Neural cell (in vitro differentiated cells): ENCODE measurements at regions not wholly inside any gene's neighbourhood (a gene's known extent, or its start where the extent isn't known, plus 50 kb on each side); places are given as distances from the start of the nearest gene placed in this dataset.

Source experiments
- H2AFZ ChIP-seq: fragments of 200-600, 300-800 bp; sonication (generic), shearing (Covaris generic); 2 replicates; pipeline ENCODE4 v1.6.0; 2014; ENCODE audit warnings: low read depth, mild to moderate bottlenecking, antibody characterized with exemption, low read length, moderate library complexity
- H3F3A ChIP-seq: fragments of 200-600 bp; shearing (Covaris generic); 2 replicates; pipeline ENCODE4 v1.6.1; 2016; ENCODE audit warnings: mild to moderate bottlenecking, moderate library complexity, mixed read lengths, antibody characterized with exemption, low read length; ENCODE audit not compliant: insufficient read depth, poor library complexity, severe bottlenecking
- H3K27ac ChIP-seq: fragments of 200-600, 300-800 bp; sonication (generic), shearing (Covaris generic); 2 replicates; pipeline ENCODE4 v1.5.1; 2014; ENCODE audit warnings: mild to moderate bottlenecking, low read length, moderate library complexity
- H3K27me3 ChIP-seq: fragments of 300-800, 200-600 bp; sonication (generic), shearing (Covaris generic); 2 replicates; pipeline ENCODE4 v1.6.0; 2014; ENCODE audit warnings: mild to moderate bottlenecking, low read depth, low read length, moderate library complexity; ENCODE audit not compliant: insufficient read depth
- H3K36me3 ChIP-seq: fragments of 300-800, 200-600 bp; sonication (generic), shearing (Covaris generic); 2 replicates; pipeline ENCODE4 v1.5.1; 2014; ENCODE audit warnings: mild to moderate bottlenecking, antibody characterized with exemption, low read length, moderate library complexity; ENCODE audit not compliant: insufficient read depth
- H3K4me2 ChIP-seq: fragments of 300-800, 200-600 bp; sonication (generic), shearing (Covaris generic); 2 replicates; pipeline ENCODE4 v1.6.0; 2014; ENCODE audit warnings: mild to moderate bottlenecking, low read length
- H3K4me3 ChIP-seq: fragments of 300-800, 200-600 bp; sonication (generic), shearing (Covaris generic); 2 replicates; pipeline ENCODE4 v1.5.1; 2014; ENCODE audit warnings: mild to moderate bottlenecking, low read length, moderate library complexity
- H3K79me2 ChIP-seq: fragments of 200-600 bp; shearing (Covaris generic); replicated peaks from 2 replicates; pipeline ENCODE4 v1.6.0; 2014; ENCODE audit warnings: mild to moderate bottlenecking, low read length, moderate library complexity; ENCODE audit not compliant: insufficient read depth
- H3K9ac ChIP-seq: fragments of 300-800, 200-600 bp; sonication (generic), shearing (Covaris generic); 2 replicates; pipeline ENCODE4 v1.6.1; 2016; ENCODE audit warnings: mild to moderate bottlenecking, low read length, mixed read lengths
- H3K9me2 ChIP-seq: fragments of 200-600 bp; shearing (Covaris generic); 2 replicates; pipeline ENCODE4 v1.6.1; 2016; ENCODE audit warnings: mild to moderate bottlenecking, low read length, mixed read lengths; ENCODE audit not compliant: insufficient read depth
- H3K9me3 ChIP-seq: fragments of 200-600, 300-800 bp; sonication (generic), shearing (Covaris generic); 2 replicates; pipeline ENCODE4 v1.6.1; 2016; ENCODE audit warnings: mild to moderate bottlenecking, mixed run types, low read length, moderate library complexity, mixed read lengths
- H4K20me1 ChIP-seq: fragments of 200-600 bp; shearing (Covaris generic); 2 replicates; pipeline ENCODE4 v1.6.1; 2016; ENCODE audit warnings: mild to moderate bottlenecking, mixed run types; ENCODE audit not compliant: insufficient read depth
- EP300 ChIP-seq: fragments of 450-650 bp; conservative IDR thresholded peaks from 2 replicates; pipeline ENCODE4 v1.6.1; 2014; ENCODE audit warnings: antibody characterized with exemption, mild to moderate bottlenecking, moderate library complexity; ENCODE audit not compliant: poor library complexity, severe bottlenecking
- EZH2 ChIP-seq: fragments of 200-600, 300-800 bp; shearing (Covaris generic), sonication (generic); IDR thresholded peaks from 2 replicates; pipeline ENCODE4 v1.6.1; 2014; ENCODE audit warnings: antibody characterized with exemption, low read length, borderline replicate concordance, mild to moderate bottlenecking; ENCODE audit not compliant: insufficient read depth, poor library complexity, severe bottlenecking
- MXI1 ChIP-seq: fragments of 450-650 bp; conservative IDR thresholded peaks from 2 replicates; pipeline ENCODE4 v1.6.1; 2014; ENCODE audit warnings: antibody characterized with exemption, mild to moderate bottlenecking; ENCODE audit not compliant: poor library complexity, severe bottlenecking
- POLR2AphosphoS5 ChIP-seq: IDR thresholded peaks from 2 replicates; pipeline ENCODE4 v1.6.1; 2012
- RAD21 ChIP-seq: fragments of 450-650 bp; conservative IDR thresholded peaks from 2 replicates; pipeline ENCODE4 v1.6.1; 2014; ENCODE audit warnings: antibody characterized with exemption, mild to moderate bottlenecking, moderate library complexity
- SMC3 ChIP-seq: fragments of 450-650 bp; conservative IDR thresholded peaks from 2 replicates; pipeline ENCODE4 v1.6.1; 2014; ENCODE audit warnings: antibody characterized with exemption, mild to moderate bottlenecking, moderate library complexity; ENCODE audit not compliant: poor library complexity
- TAF1 ChIP-seq: IDR thresholded peaks from 2 replicates; pipeline ENCODE4 v1.6.1; 2012; ENCODE audit warnings: low read depth
- TF ChIP-seq, protein P1 (sequence below): fragments of 450-650 bp; IDR thresholded peaks from 2 replicates; pipeline ENCODE4 v1.5.1; 2014; ENCODE audit warnings: antibody characterized with exemption, mild to moderate bottlenecking, moderate library complexity; ENCODE audit not compliant: poor library complexity, severe bottlenecking
- TF ChIP-seq, protein P2 (sequence below): IDR thresholded peaks from 2 replicates; pipeline ENCODE4 v1.6.1; 2012; ENCODE audit warnings: borderline replicate concordance

DNA sequence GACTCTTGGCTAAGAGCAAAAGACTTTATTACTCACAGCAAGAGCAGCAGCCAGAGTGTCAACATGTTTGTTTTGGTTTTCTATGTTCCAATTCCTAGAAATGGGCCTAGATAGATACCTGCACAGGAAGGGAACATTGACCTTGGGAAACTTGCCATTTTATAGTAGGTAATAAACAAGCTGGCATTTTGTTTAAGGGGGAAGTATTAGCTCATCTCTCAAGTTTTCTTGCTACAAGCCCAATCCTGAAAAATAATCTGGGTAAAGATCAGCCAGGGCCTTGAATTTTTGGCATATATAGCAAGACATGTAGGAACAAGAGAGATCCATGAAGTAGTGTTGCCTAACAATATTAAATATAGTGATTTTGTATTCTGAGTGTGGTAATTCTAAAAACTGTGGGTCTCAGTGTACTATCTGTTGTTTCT is 51.4 kb upstream of the RGL1 start:
- H3F3A ChIP-seq: no peaks in the 10 kb centered on the region
- TF ChIP-seq MXI1 (no peak), SMC3 (no peak), EZH2 (no peak), EP300 (no peak), TAF1 (no peak), POLR2AphosphoS5 (no peak), RAD21 (no peak)
- TF ChIP-seq, protein P1, sequence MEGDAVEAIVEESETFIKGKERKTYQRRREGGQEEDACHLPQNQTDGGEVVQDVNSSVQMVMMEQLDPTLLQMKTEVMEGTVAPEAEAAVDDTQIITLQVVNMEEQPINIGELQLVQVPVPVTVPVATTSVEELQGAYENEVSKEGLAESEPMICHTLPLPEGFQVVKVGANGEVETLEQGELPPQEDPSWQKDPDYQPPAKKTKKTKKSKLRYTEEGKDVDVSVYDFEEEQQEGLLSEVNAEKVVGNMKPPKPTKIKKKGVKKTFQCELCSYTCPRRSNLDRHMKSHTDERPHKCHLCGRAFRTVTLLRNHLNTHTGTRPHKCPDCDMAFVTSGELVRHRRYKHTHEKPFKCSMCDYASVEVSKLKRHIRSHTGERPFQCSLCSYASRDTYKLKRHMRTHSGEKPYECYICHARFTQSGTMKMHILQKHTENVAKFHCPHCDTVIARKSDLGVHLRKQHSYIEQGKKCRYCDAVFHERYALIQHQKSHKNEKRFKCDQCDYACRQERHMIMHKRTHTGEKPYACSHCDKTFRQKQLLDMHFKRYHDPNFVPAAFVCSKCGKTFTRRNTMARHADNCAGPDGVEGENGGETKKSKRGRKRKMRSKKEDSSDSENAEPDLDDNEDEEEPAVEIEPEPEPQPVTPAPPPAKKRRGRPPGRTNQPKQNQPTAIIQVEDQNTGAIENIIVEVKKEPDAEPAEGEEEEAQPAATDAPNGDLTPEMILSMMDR: no peak
- TF ChIP-seq, protein P2, sequence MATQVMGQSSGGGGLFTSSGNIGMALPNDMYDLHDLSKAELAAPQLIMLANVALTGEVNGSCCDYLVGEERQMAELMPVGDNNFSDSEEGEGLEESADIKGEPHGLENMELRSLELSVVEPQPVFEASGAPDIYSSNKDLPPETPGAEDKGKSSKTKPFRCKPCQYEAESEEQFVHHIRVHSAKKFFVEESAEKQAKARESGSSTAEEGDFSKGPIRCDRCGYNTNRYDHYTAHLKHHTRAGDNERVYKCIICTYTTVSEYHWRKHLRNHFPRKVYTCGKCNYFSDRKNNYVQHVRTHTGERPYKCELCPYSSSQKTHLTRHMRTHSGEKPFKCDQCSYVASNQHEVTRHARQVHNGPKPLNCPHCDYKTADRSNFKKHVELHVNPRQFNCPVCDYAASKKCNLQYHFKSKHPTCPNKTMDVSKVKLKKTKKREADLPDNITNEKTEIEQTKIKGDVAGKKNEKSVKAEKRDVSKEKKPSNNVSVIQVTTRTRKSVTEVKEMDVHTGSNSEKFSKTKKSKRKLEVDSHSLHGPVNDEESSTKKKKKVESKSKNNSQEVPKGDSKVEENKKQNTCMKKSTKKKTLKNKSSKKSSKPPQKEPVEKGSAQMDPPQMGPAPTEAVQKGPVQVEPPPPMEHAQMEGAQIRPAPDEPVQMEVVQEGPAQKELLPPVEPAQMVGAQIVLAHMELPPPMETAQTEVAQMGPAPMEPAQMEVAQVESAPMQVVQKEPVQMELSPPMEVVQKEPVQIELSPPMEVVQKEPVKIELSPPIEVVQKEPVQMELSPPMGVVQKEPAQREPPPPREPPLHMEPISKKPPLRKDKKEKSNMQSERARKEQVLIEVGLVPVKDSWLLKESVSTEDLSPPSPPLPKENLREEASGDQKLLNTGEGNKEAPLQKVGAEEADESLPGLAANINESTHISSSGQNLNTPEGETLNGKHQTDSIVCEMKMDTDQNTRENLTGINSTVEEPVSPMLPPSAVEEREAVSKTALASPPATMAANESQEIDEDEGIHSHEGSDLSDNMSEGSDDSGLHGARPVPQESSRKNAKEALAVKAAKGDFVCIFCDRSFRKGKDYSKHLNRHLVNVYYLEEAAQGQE: no peak
- no peak overlapping the region for H2AFZ ChIP-seq
- no peaks in the 10 kb centered on the region for H3K36me3 ChIP-seq
- no peak overlapping the region for H3K4me3 ChIP-seq
- no peaks in the 10 kb centered on the region for H3K79me2 ChIP-seq
- H3K4me2 ChIP-seq: no peak overlapping the region
- no peak overlapping the region for H3K9ac ChIP-seq
- no peak overlapping the region for H3K27ac ChIP-seq
- H4K20me1 ChIP-seq: no peaks in the 10 kb centered on the region
- H3K9me3 ChIP-seq: no peaks in the 10 kb centered on the region
- H3K27me3 ChIP-seq: no peaks in the 10 kb centered on the region
- H3K9me2 ChIP-seq: no peaks in the 10 kb centered on the region

DNA sequence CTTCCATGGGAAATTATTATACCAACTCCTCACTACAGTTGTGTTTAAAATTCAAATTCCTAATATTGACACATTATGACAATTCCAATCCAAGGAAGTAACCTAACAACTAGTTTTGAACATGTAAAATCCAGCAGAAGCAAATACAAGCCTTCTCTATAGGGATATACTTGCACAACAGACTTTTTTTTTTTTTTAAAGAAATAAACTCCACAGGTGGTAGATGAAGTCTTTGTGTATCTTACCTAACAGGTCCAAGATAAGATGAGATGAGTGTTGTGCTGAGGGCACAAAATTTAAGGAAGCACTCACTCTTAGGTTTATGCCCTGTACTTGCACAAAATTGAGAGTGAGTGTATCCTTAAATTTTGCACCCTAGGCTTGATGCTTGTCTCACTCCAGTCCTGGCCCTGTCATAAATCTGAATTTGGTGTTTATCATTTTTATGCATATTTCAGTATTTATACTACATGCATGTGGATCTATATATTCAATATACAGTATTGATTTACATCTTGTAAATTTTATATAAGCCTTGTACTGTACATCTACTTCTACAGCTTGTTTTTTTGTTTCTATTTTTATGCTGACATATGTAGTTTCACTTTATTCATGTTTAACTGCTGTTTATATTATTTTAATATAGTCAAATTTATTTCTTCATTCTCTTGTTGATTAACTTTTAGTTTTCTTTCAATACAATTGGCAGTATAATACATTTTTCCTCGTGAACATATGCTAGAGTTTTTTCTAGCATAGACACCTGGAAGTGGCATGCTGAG is 60.6 kb upstream of the RGL1 start:
- H3K9me2 ChIP-seq: no peaks in the 10 kb centered on the region
- no peak overlapping the region for H3K9ac ChIP-seq
- no peaks in the 10 kb centered on the region for H3K79me2 ChIP-seq
- H3K9me3 ChIP-seq: no peaks in the 10 kb centered on the region
- H3K4me3 ChIP-seq: no peak overlapping the region
- peaks cover 4% of the 10 kb centered on the region for H3K36me3 ChIP-seq
- H3K27ac ChIP-seq: no peak overlapping the region
- no peaks in the 10 kb centered on the region for H3K27me3 ChIP-seq
- TF ChIP-seq, protein P2: no peak
- TF ChIP-seq MXI1 (no peak), EP300 (no peak)
- no peaks in the 10 kb centered on the region for H3F3A ChIP-seq
- no peaks in the 10 kb centered on the region for H4K20me1 ChIP-seq
- no peak overlapping the region for H3K4me2 ChIP-seq
- no peak overlapping the region for H2AFZ ChIP-seq
